ENCODE measurements at regions not wholly inside any gene's neighbourhood (a gene's known extent, or its start where the extent isn't known, plus 50 kb on each side); places are given as distances from the start of the nearest gene placed in this dataset.

GRCh38 chr10:37479469-37479868 lies 354.1 kb downstream of the ANKRD30A start:
- no peak overlapping the region for H3K27ac ChIP-seq (ENCODE audit: low read depth in 1 of 2, low read length in 2 of 2)
- no peaks in the 10 kb centered on the region for H3K36me3 ChIP-seq (ENCODE audit: control insufficient read depth in 4 of 4, insufficient read depth in 3 of 4, low read depth in 1 of 4, low read length in 3 of 4)
- DNase-seq (ENCODE audit: low spot score) = no peak
- no peaks in the 10 kb centered on the region for H3K4me1 ChIP-seq (ENCODE audit: control insufficient read depth in 4 of 4, insufficient read depth in 4 of 4, low read length in 3 of 4)
- peaks cover 0 to 3% (median 0%) of the 10 kb centered on the region in 4 donors for H3K27me3 ChIP-seq (ENCODE audit: control insufficient read depth in 4 of 4, insufficient read depth in 4 of 4, low read length in 3 of 4)
- TF ChIP-seq HNF4A (conservative IDR thresholded peaks at IDR 0.05) (no peak), MAX (IDR thresholded peaks at IDR 0.05) (no peak), HNF4G (IDR thresholded peaks at IDR 0.05) (no peak), EGR1 (IDR thresholded peaks at IDR 0.05; ENCODE audit: low read depth in 2 of 2) (no peak), ATF3 (IDR thresholded peaks at IDR 0.05) (no peak)
- no peaks in the 10 kb centered on the region for H3K9me3 ChIP-seq (ENCODE audit: control insufficient read depth in 4 of 4, low read length in 3 of 4)
- no peak overlapping the region for H3K9ac ChIP-seq (ENCODE audit: low read depth in 1 of 2, low read length in 2 of 2)
- WGBS = 75% methylated on average over 7 of the region's 7 CpGs
- H3K4me3 ChIP-seq (ENCODE audit: low read depth in 1 of 3, low read length in 3 of 3) = no peak overlapping the region

- H3K9ac ChIP-seq (ENCODE audit: low read depth in 1 of 2, low read length in 2 of 2) = no peak overlapping the region
Observed at GRCh38 chr10:37478381-37478780, 353.0 kb downstream of the ANKRD30A start.

More at GRCh38 chr10:37478381-37478780, 353.0 kb downstream of the ANKRD30A start:
- no peaks in the 10 kb centered on the region for H3K4me1 ChIP-seq (ENCODE audit: control insufficient read depth in 4 of 4, insufficient read depth in 4 of 4, low read length in 3 of 4)
- H3K4me3 ChIP-seq (ENCODE audit: low read depth in 1 of 3, low read length in 3 of 3) = no peak overlapping the region
- H3K9me3 ChIP-seq (ENCODE audit: control insufficient read depth in 4 of 4, low read length in 3 of 4) = no peaks in the 10 kb centered on the region
- H3K27me3 ChIP-seq (ENCODE audit: control insufficient read depth in 4 of 4, insufficient read depth in 4 of 4, low read length in 3 of 4) = no peaks in the 10 kb centered on the region
- no peaks in the 10 kb centered on the region for H3K36me3 ChIP-seq (ENCODE audit: control insufficient read depth in 4 of 4, insufficient read depth in 3 of 4, low read depth in 1 of 4, low read length in 3 of 4)
- TF ChIP-seq EGR1 (IDR thresholded peaks at IDR 0.05; ENCODE audit: low read depth in 2 of 2) (no peak), ZBTB33 (IDR thresholded peaks at IDR 0.05) (no peak), RAD21 (IDR thresholded peaks at IDR 0.05) (no peak), YY1 (IDR thresholded peaks at IDR 0.05) (no peak), FOXA1 (IDR thresholded peaks at IDR 0.05) (no peak), CTCF (IDR thresholded peaks at IDR 0.05; ENCODE audit: low read depth, low read length, missing input control) (no peak), GABPA (IDR thresholded peaks at IDR 0.05 in 1 of 2, conservative IDR thresholded peaks at IDR 0.05 in 1 of 2) (no peak), JUND (IDR thresholded peaks at IDR 0.05) (no peak), SP1 (IDR thresholded peaks at IDR 0.05) (no peak), NR2F2 (IDR thresholded peaks at IDR 0.05) (no peak), HNF4G (IDR thresholded peaks at IDR 0.05) (no peak), HNF4A (conservative IDR thresholded peaks at IDR 0.05) (no peak)
- WGBS = 67% methylated on average over 5 of the region's 5 CpGs
- DNase-seq (ENCODE audit: low spot score) = no peak
- no peak overlapping the region for H3K27ac ChIP-seq (ENCODE audit: low read depth in 1 of 2, low read length in 2 of 2)

All from liver (tissue), 8 donors.